Cardiac muscle cell (in vitro differentiated cells and primary cell): ENCODE measurements at regions not wholly inside any gene's neighbourhood (a gene's known extent, or its start where the extent isn't known, plus 50 kb on each side); places are given as distances from the start of the nearest gene placed in this dataset.
A peak's percentile ranks its signal among the peaks of the same experiment; 100 is the strongest.

Experiments
- DNase-seq, 2 donors: peaks; one replicate each; pipeline versions ENCODE4 v3.0.0 to v3.0.0-alpha.2; 2010 to 2017; ENCODE audit warnings: low read depth in 1 of 2, low spot score in 1 of 2
- H3K27ac ChIP-seq: fragments of 200-600 bp; sonication (generic); 2 replicates; pipeline ENCODE4 v1.5.1; 2016
- H3K27me3 ChIP-seq: fragments of 200-600 bp; sonication (generic); 2 replicates; pipeline ENCODE4 v1.6.0; 2016; ENCODE audit warnings: control low read depth
- H3K36me3 ChIP-seq: fragments of 200-600 bp; sonication (generic); 2 replicates; pipeline ENCODE4 v1.5.1; 2016; ENCODE audit warnings: control low read depth
- H3K4me1 ChIP-seq: fragments of 200-600 bp; sonication (generic); 2 replicates; pipeline ENCODE4 v1.8.1; 2017; ENCODE audit warnings: low read depth, mild to moderate bottlenecking, mixed run types
- H3K4me3 ChIP-seq: fragments of 200-600 bp; sonication (generic); 2 replicates; pipeline ENCODE4 v1.5.1; 2016; ENCODE audit warnings: mild to moderate bottlenecking
- H3K9me3 ChIP-seq: fragments of 200-600 bp; sonication (generic); 2 replicates; pipeline ENCODE4 v1.5.1; 2017; ENCODE audit warnings: low read depth, mild to moderate bottlenecking, control low read depth
- CTCF ChIP-seq: IDR thresholded peaks from 2 replicates; pipeline ENCODE4 v1.5.1; 2012; ENCODE audit warnings: low read depth, mild to moderate bottlenecking, low read length

GRCh38 chr17:77456951-77457548 lies 316.3 kb downstream of the SEC14L1 start:
- TF ChIP-seq CTCF: no peak
- H3K27me3 ChIP-seq: no peaks in the 10 kb centered on the region
- H3K4me1 ChIP-seq: peaks cover 79% of the 10 kb centered on the region
- H3K27ac ChIP-seq: peak overlapping the region; percentile 96
- H3K9me3 ChIP-seq: no peaks in the 10 kb centered on the region
- no peaks in the 10 kb centered on the region for H3K36me3 ChIP-seq
- no peak for DNase-seq
- H3K4me3 ChIP-seq: no peak overlapping the region

DNA sequence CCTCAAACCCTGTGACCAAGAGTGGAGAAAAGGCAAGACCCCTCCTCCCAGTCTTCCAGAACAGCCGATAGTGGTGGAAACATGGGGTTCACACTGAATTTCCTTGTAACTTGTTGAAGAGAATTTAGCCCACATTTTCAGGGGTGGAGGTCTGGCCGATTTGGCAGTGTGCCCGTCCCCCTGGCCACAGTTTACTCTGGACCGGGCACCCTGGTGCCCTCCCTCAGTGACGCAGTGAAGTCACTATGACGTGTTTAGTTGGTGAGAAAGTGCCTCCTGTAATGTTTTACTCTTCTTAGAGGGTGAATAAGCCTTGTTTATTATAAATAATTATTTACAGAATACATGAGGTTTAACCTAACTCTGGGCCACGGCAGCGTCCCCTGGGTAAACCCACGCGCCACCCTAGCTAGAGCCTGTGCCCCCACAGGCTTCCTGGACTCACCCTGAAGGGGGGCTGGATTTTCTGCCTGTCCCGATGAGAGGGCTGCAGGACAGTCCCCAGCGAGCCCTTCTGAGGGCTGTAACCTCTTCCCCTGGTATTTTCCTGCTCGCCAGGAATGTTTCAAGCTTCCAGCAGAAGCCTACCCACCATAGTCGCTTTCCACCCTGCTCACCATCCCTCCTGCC lies 316.9 kb downstream of the SEC14L1 start:
- DNase-seq: no peak
- no peaks in the 10 kb centered on the region for H3K36me3 ChIP-seq
- H3K27me3 ChIP-seq: no peaks in the 10 kb centered on the region
- H3K9me3 ChIP-seq: no peaks in the 10 kb centered on the region
- TF ChIP-seq CTCF: no peak
- no peak overlapping the region for H3K4me3 ChIP-seq
- H3K4me1 ChIP-seq: peaks cover 77% of the 10 kb centered on the region
- peak overlapping the region; percentile 96 for H3K27ac ChIP-seq

- H3K36me3 ChIP-seq: no peaks in the 10 kb centered on the region
- H3K4me1 ChIP-seq: peaks cover 70% of the 10 kb centered on the region
- peak in 1 of 2 donors; percentile 61 for DNase-seq
- H3K9me3 ChIP-seq: no peaks in the 10 kb centered on the region
- H3K27ac ChIP-seq: peak overlapping the region; percentile 96
- no peak for TF ChIP-seq CTCF
- H3K4me3 ChIP-seq: no peak overlapping the region
- no peaks in the 10 kb centered on the region for H3K27me3 ChIP-seq
Observed at GRCh38 chr17:77458202-77459017, 317.6 kb downstream of the SEC14L1 start.

DNA sequence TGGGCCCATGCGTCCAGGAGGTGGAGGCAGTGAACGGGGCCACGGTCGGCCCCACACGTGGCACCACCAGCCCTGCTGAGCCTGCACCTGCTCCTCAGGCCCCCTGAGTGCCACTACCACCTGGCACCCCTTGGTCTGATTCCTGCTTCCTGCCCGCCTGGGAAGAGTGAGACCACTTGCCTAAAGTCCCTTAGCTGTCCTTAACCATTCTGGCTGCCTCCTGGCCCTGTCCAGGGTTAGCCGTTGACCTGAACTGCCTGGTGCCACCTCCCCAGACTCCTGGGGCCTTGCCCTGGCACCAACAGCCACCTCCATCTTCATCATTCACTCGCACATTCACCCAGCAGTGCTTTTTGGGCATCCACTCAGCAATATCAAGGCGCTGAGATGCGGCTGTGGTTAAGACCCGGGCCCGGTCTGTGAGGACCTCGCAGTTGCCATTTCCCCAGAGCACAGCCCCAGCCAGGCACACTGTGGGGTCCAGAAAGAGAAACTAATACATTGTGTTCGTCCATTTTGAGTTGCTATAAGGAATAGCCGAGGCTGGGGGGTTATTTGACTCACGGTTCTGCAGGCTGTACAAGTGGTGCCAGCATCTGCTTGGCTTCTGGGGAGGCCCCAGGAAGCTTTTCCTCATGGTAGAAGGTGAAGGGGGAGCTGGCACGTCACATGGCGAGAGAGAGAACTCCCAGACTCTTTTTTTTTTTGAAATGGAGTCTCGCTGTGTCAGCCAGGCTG lies 318.4 kb downstream of the SEC14L1 start:
- peaks cover 62% of the 10 kb centered on the region for H3K4me1 ChIP-seq
- H3K4me3 ChIP-seq: no peak overlapping the region
- H3K36me3 ChIP-seq: no peaks in the 10 kb centered on the region
- DNase-seq: no peak
- no peaks in the 10 kb centered on the region for H3K27me3 ChIP-seq
- no peaks in the 10 kb centered on the region for H3K9me3 ChIP-seq
- H3K27ac ChIP-seq: peak overlapping the region; percentile 96
- TF ChIP-seq CTCF: no peak

DNA sequence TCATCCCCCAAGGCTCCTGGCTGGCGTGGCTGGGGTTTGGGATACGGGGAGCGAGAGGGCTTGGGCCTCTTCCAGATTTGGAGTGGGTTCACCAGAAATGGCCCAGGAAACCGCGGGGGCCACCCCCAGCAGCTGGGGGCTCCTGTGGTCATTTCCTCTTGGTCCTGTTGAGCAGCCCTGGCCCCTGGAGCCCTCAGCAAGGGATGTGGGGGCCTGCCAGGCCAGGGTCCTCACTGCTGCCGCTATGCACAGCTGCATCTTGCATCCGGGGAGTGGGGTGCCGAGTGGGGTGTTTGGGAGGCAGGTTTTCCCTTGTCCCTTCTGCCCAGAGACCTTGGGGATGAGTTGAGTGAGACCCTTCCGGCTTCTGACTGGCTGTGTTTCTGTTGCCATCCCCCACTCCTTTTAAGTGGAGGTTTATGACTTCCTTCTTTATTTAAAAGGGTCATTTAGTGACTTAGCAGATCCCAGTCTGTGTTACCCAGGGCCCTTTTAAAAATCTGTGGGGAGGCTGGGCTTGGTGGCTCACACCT lies 319.8 kb downstream of the SEC14L1 start:
- peak overlapping the region; percentile 96 for H3K27ac ChIP-seq
- no peaks in the 10 kb centered on the region for H3K36me3 ChIP-seq
- DNase-seq: no peak
- H3K4me3 ChIP-seq: no peak overlapping the region
- H3K27me3 ChIP-seq: no peaks in the 10 kb centered on the region
- peaks cover 54% of the 10 kb centered on the region for H3K4me1 ChIP-seq
- TF ChIP-seq CTCF: no peak
- H3K9me3 ChIP-seq: no peaks in the 10 kb centered on the region
